ENCODE measurements at regions not wholly inside any gene's neighbourhood (a gene's known extent, or its start where the extent isn't known, plus 50 kb on each side); places are given as distances from the start of the nearest gene placed in this dataset.

DNA sequence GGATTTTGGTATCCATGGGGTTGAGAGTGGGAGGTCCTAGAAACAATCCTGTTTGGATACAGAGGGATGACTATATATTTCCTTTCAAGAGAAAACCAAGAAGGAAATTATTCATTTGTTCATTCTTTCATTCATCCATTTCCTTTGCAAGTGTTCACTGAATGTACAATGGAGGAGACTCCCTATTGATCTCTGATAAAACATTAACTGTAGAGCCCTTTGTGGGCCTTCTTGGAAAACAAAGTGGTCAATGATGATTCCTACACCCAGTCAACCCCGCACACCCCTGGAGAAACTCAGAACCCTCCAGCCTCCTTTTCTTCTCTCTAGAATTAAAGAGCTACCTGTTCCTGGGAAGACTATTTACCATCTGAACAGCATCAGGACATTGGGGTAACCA, 247.3 kb downstream of the AUH start:
- DNase-seq (ENCODE audit: low spot score) = no peak

DNA sequence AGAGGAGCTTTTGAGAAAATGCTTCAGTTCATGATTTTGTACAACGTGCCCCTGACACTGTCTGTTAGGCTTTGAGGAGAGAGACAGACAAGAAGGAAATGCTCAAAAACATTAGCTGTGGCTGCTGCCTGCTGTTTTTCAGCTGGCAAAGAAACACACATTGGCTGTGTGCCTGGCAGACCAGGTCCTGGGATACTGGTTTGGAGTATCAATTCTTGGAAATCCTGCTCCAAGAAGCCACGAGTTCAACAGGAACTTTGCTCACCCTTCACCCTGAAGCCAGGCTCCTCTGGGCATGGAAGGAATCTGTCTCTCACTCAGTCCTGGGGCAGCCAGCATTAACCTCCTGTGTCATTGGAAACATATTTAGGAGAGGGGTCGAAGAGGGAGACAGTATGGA, 245.5 kb downstream of the AUH start:
- TF ChIP-seq, protein P1, sequence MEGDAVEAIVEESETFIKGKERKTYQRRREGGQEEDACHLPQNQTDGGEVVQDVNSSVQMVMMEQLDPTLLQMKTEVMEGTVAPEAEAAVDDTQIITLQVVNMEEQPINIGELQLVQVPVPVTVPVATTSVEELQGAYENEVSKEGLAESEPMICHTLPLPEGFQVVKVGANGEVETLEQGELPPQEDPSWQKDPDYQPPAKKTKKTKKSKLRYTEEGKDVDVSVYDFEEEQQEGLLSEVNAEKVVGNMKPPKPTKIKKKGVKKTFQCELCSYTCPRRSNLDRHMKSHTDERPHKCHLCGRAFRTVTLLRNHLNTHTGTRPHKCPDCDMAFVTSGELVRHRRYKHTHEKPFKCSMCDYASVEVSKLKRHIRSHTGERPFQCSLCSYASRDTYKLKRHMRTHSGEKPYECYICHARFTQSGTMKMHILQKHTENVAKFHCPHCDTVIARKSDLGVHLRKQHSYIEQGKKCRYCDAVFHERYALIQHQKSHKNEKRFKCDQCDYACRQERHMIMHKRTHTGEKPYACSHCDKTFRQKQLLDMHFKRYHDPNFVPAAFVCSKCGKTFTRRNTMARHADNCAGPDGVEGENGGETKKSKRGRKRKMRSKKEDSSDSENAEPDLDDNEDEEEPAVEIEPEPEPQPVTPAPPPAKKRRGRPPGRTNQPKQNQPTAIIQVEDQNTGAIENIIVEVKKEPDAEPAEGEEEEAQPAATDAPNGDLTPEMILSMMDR (IDR thresholded peaks at IDR 0.05) = no peak
- peak overlapping the region in 1 of 2 donors; percentile 9 for H3K27ac ChIP-seq
- DNase-seq (ENCODE audit: low spot score) = no peak
- H3K4me3 ChIP-seq = no peak overlapping the region

More for the DNA sequence above, 247.3 kb downstream of the AUH start:
- Histone ChIP-seq H3K4me3 (no peak overlapping the region), H3K27ac (no peak overlapping the region)
- TF ChIP-seq, protein P1 (IDR thresholded peaks at IDR 0.05) = no peak

GRCh38 chr9:91116711-91117110, 245.0 kb downstream of the AUH start:
- Histone ChIP-seq H3K27ac (peak overlapping the region in 1 of 2 donors; percentile 2), H3K4me3 (no peak overlapping the region)
- TF ChIP-seq, protein P1 (IDR thresholded peaks at IDR 0.05) = no peak
- no peak for DNase-seq (ENCODE audit: low spot score)

DNA sequence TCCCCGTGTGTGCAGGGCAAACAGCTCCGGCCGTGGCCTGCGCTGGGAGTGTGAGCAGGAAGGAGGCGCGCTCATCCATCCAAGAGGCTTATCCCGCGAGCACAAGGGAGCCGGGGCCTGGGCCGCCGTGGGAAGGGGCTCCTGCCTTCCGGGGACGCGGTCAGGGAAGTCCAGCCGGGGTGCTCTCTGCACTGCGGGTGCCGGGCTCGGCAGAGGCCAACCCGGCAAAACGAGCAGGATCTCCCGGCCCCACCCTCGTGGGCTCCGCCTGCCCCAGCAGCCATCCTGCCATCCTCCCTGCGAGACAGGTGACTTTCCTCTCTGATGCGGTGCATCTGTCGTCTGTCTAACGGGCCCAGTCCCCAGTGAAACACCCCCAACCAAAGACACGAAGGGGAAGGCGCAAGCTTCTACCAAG, 244.2 kb downstream of the AUH start:
- TF ChIP-seq, protein P1 (IDR thresholded peaks at IDR 0.05) = no peak
- DNase-seq (ENCODE audit: low spot score) = no peak
- peak overlapping the region; percentile 72 to 76 for H3K27ac ChIP-seq
- peak overlapping the region; percentile 50 for H3K4me3 ChIP-seq

- TF ChIP-seq, protein P1 (IDR thresholded peaks at IDR 0.05) = no peak
- peak overlapping the region; percentile 50 for H3K4me3 ChIP-seq
- H3K27ac ChIP-seq = peak overlapping the region; percentile 72 to 76
- peak; percentile 92 for DNase-seq (ENCODE audit: low spot score)
Observed at GRCh38 chr9:91117959-91118703, 243.6 kb downstream of the AUH start.

DNA sequence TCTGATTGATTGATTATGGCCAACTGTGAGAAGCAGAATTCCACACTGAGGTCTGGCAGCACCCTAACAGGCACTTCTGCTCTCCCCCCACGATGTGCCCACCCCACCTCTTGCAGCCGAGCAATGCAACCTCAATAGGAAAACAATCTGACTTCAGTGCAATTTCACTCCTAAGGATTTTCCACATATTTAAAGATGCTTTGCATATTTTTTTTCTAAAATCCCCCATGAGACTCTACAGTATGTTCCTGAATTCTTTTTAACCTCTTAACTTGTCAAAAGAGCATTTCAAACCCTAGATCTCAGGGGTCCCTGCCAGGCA, 243.1 kb downstream of the AUH start:
- TF ChIP-seq, protein P1 (IDR thresholded peaks at IDR 0.05) = no peak
- Histone ChIP-seq H3K27ac (peak overlapping the region; percentile 72 to 76), H3K4me3 (peak overlapping the region; percentile 50)
- DNase-seq (ENCODE audit: low spot score) = no peak

DNA sequence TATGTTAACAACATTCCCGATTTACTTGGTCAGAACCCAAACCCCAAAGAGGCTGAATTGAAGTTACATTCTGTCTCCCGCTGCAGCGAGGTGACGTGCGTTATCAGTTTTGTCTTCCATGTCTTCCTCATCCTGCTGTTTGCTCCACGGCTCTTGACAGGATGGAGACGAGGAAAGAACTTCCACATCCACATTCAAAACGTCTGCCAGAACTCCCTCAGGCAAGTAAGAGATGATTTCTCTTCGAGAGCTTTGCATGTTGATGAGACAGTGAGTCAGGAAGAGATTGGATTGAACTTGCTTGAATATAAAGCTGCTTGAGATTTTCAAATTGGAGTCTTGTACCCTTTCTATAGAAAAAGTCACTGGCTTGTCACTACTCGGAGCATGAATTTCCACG, 242.6 kb downstream of the AUH start:
- H3K4me3 ChIP-seq = peak overlapping the region; percentile 50
- DNase-seq (ENCODE audit: low spot score) = no peak
- H3K27ac ChIP-seq = peak overlapping the region; percentile 72 to 76
- TF ChIP-seq, protein P1 (IDR thresholded peaks at IDR 0.05) = no peak
